Neural progenitor cell (in vitro differentiated cells): ENCODE measurements at regions not wholly inside any gene's neighbourhood (a gene's known extent, or its start where the extent isn't known, plus 50 kb on each side); places are given as distances from the start of the nearest gene placed in this dataset.

Experiments
- DNase-seq: peaks from one replicate; pipeline ENCODE4 v3.0.0-alpha.2; 2016; ENCODE audit warnings: low spot score
- H2AFZ ChIP-seq: fragments of 200-600 bp; sonication (generic); replicated peaks from 2 replicates; pipeline ENCODE4 v1.6.1; 2016; ENCODE audit warnings: antibody characterized with exemption
- H3F3A ChIP-seq: fragments of 200-600 bp; sonication (generic); 2 replicates; pipeline ENCODE4 v1.6.1; 2016; ENCODE audit warnings: antibody characterized with exemption, low read depth
- H3K27ac ChIP-seq: fragments of 200-600 bp; sonication (generic); 2 replicates; pipeline ENCODE4 v1.5.1; 2016; ENCODE audit warnings: mild to moderate bottlenecking
- H3K27me3 ChIP-seq: fragments of 200-600 bp; sonication (generic); 2 replicates; pipeline ENCODE4 v1.6.1; 2016; ENCODE audit warnings: mild to moderate bottlenecking, moderate library complexity
- H3K36me3 ChIP-seq: fragments of 200-600 bp; sonication (generic); 2 replicates; pipeline ENCODE4 v1.5.1; 2016
- H3K4me1 ChIP-seq: fragments of 200-600 bp; sonication (generic); 2 replicates; pipeline ENCODE4 v1.6.1; 2016; ENCODE audit warnings: mixed run types
- H3K4me2 ChIP-seq: fragments of 200-600 bp; sonication (generic); 2 replicates; pipeline ENCODE4 v1.6.1; 2016
- H3K4me3 ChIP-seq: fragments of 200-600 bp; sonication (generic); 2 replicates; pipeline ENCODE4 v1.5.1; 2016
- H3K79me2 ChIP-seq: fragments of 200-600 bp; sonication (generic); 2 replicates; pipeline ENCODE4 v1.6.1; 2016; ENCODE audit warnings: low read depth
- H3K9ac ChIP-seq: fragments of 200-600 bp; sonication (generic); 2 replicates; pipeline ENCODE4 v1.6.1; 2016
- H3K9me3 ChIP-seq: fragments of 200-600 bp; sonication (generic); 2 replicates; pipeline ENCODE4 v1.5.1; 2016; ENCODE audit warnings: low read depth
- H4K20me1 ChIP-seq: fragments of 200-600 bp; sonication (generic); 2 replicates; pipeline ENCODE4 v1.6.1; 2016; ENCODE audit warnings: low read depth
- H3K27ac Mint-ChIP-seq: 3 replicates; pipeline ENCODE4 v1.8.0; 2021; ENCODE audit warnings: mixed read lengths
- H3K27me3 Mint-ChIP-seq: 2 replicates; pipeline ENCODE4 v1.8.0; 2022; ENCODE audit warnings: low read depth, mild to moderate bottlenecking, inconsistent platforms, moderate library complexity, mixed read lengths; ENCODE audit not compliant: insufficient read depth
- H3K36me3 Mint-ChIP-seq: 3 replicates; pipeline ENCODE4 v1.8.0; 2021; ENCODE audit warnings: mixed read lengths
- H3K4me1 Mint-ChIP-seq: 3 replicates; pipeline ENCODE4 v1.8.0; 2021; ENCODE audit warnings: mixed read lengths
- H3K4me3 Mint-ChIP-seq: 3 replicates; pipeline ENCODE4 v1.8.0; 2021; ENCODE audit warnings: mild to moderate bottlenecking, moderate library complexity, mixed read lengths
- H3K9me3 Mint-ChIP-seq: 3 replicates; pipeline ENCODE4 v1.8.0; 2020; ENCODE audit warnings: mixed read lengths
- CTCF ChIP-seq: fragments of 200-600 bp; sonication (generic); IDR thresholded peaks from 2 replicates; pipeline ENCODE4 v1.5.1; 2017; ENCODE audit warnings: antibody characterized with exemption, mild to moderate bottlenecking
- EZH2 ChIP-seq: fragments of 200-600 bp; sonication (generic); IDR thresholded peaks from 2 replicates; pipeline ENCODE4 v1.6.1; 2017; ENCODE audit warnings: antibody characterized with exemption, mild to moderate bottlenecking, moderate library complexity
- EZH2phosphoT487 ChIP-seq: fragments of 200-600 bp; sonication (generic); IDR thresholded peaks from 2 replicates; pipeline ENCODE4 v1.6.1; 2017; ENCODE audit warnings: antibody characterized with exemption

GRCh38 chrX:13893826-13894225 is 76.9 kb upstream of the GPM6B start:
- H3K9me3 Mint-ChIP-seq, result peaks cover 5% of the 10 kb centered on the region
- peaks cover 8% of the 10 kb centered on the region for H3K36me3 Mint-ChIP-seq
- no peak for DNase-seq
- no peak overlapping the region for H3K9ac ChIP-seq
- no peaks in the 10 kb centered on the region for H3K27me3 ChIP-seq
- no peak overlapping the region for H3K4me3 Mint-ChIP-seq
- no peak overlapping the region for H2AFZ ChIP-seq
- no peaks in the 10 kb centered on the region for H3K27me3 Mint-ChIP-seq
- no peak overlapping the region for H3K4me2 ChIP-seq
- no peak for TF ChIP-seq EZH2phosphoT487
- TF ChIP-seq CTCF, result no peak
- TF ChIP-seq EZH2, result no peak
- H3K27ac Mint-ChIP-seq, result no peak overlapping the region
- H3K79me2 ChIP-seq, result peaks cover 23% of the 10 kb centered on the region
- peaks cover 10% of the 10 kb centered on the region for H3K4me1 ChIP-seq
- no peaks in the 10 kb centered on the region for H4K20me1 ChIP-seq
- no peaks in the 10 kb centered on the region for H3F3A ChIP-seq
- H3K36me3 ChIP-seq, result no peaks in the 10 kb centered on the region
- H3K4me3 ChIP-seq, result no peak overlapping the region
- H3K9me3 ChIP-seq, result no peaks in the 10 kb centered on the region
- H3K27ac ChIP-seq, result no peak overlapping the region
- H3K4me1 Mint-ChIP-seq, result peaks cover 29% of the 10 kb centered on the region

DNA sequence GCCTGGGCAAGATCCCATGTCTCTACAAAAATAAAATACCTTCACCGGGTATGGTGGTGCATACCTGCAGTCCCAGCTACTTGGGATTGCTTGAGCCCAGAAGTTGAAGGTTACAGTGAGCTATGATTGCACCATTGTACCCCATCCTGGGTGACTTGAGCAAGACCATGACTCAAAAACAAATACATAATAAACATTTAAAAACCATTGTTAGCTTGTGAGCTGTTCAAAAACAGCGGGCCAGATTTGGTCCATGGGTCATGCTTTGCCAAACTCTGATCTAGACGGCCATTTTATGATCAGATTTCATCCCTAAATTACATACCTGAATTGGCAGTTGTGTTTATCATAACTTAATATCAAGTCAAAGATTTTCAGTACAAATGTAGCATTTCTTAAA is 76.0 kb upstream of the GPM6B start:
- no peak for DNase-seq
- no peak for TF ChIP-seq EZH2
- no peak for TF ChIP-seq CTCF
- TF ChIP-seq EZH2phosphoT487, result no peak
- peaks cover 31% of the 10 kb centered on the region for H3K4me1 Mint-ChIP-seq
- no peak overlapping the region for H3K27ac Mint-ChIP-seq
- H2AFZ ChIP-seq, result no peak overlapping the region
- no peaks in the 10 kb centered on the region for H3K9me3 ChIP-seq
- peaks cover 10% of the 10 kb centered on the region for H3K4me1 ChIP-seq
- no peak overlapping the region for H3K27ac ChIP-seq
- H3K36me3 ChIP-seq, result no peaks in the 10 kb centered on the region
- H3K9ac ChIP-seq, result no peak overlapping the region
- peaks cover 7% of the 10 kb centered on the region for H3K9me3 Mint-ChIP-seq
- H3K27me3 ChIP-seq, result no peaks in the 10 kb centered on the region
- peaks cover 4% of the 10 kb centered on the region for H3K36me3 Mint-ChIP-seq
- no peaks in the 10 kb centered on the region for H4K20me1 ChIP-seq
- H3K4me2 ChIP-seq, result no peak overlapping the region
- H3K4me3 ChIP-seq, result no peak overlapping the region
- no peaks in the 10 kb centered on the region for H3K27me3 Mint-ChIP-seq
- no peaks in the 10 kb centered on the region for H3F3A ChIP-seq
- no peak overlapping the region for H3K4me3 Mint-ChIP-seq
- H3K79me2 ChIP-seq, result peaks cover 23% of the 10 kb centered on the region

DNA sequence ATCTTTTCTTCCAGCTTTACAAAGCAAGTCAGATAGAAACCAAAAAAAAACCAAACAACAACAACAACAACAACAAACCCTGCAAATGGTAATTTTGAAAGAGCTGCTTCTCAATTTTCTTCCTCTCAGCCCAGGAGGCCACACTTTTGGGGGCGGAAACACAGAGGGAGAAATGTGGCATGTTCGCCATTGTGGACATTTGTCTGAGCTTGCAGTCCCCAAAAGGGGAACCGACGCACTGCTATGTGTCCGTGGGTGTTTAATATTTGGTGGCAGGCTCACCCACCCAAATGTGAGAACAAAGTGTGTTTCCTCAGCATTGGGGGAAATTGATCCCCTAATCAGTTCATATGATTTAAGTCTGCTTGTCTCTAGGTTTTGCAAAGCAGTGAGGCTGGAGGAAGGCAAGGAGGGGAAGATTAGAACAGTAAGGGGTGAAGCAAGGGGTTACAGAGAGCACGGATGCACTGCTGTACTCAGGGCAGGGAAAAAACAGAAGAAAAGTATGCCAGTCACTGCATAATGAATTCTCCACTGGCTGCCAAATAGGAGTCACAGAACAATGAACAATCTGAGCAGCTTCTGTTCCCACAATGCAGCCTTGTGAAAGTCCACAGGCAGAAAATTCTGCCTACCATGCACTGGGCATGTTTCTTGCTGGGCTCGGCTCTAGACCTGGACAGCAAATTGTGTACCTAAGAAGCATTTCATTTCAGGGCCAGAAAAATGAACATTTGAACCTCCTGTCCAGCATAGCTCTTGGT is 74.7 kb upstream of the GPM6B start:
- no peak overlapping the region for H3K9ac ChIP-seq
- H3F3A ChIP-seq, result no peaks in the 10 kb centered on the region
- H3K27me3 Mint-ChIP-seq, result no peaks in the 10 kb centered on the region
- H3K4me3 ChIP-seq, result no peak overlapping the region
- TF ChIP-seq EZH2phosphoT487, result no peak
- TF ChIP-seq EZH2, result no peak
- TF ChIP-seq CTCF, result no peak
- no peak overlapping the region for H3K4me3 Mint-ChIP-seq
- H3K4me2 ChIP-seq, result no peak overlapping the region
- H3K36me3 Mint-ChIP-seq, result peaks cover 5% of the 10 kb centered on the region
- H3K79me2 ChIP-seq, result peaks cover 23% of the 10 kb centered on the region
- DNase-seq, result peak; percentile 2
- H3K4me1 ChIP-seq, result peaks cover 10% of the 10 kb centered on the region
- H3K27ac Mint-ChIP-seq, result peak overlapping the region; percentile 78
- no peak overlapping the region for H2AFZ ChIP-seq
- no peaks in the 10 kb centered on the region for H3K9me3 ChIP-seq
- no peaks in the 10 kb centered on the region for H3K36me3 ChIP-seq
- peaks cover 22% of the 10 kb centered on the region for H3K4me1 Mint-ChIP-seq
- H3K27ac ChIP-seq, result no peak overlapping the region
- no peaks in the 10 kb centered on the region for H3K27me3 ChIP-seq
- peaks cover 5% of the 10 kb centered on the region for H3K9me3 Mint-ChIP-seq
- no peaks in the 10 kb centered on the region for H4K20me1 ChIP-seq
